Body of pancreas (tissue), 4 donors: ENCODE measurements at regions not wholly inside any gene's neighbourhood (a gene's known extent, or its start where the extent isn't known, plus 50 kb on each side); places are given as distances from the start of the nearest gene placed in this dataset.

Experiments
- ATAC-seq: fragments of 150-250 bp; one replicate; pipeline ENCODE4 v1.9.1; 2016
- DNase-seq, 4 donors: peaks; one replicate each; pipeline ENCODE4 v3.0.0-alpha.2; 2019
- H3K27ac ChIP-seq, 4 donors: fragments of 200-600 bp; sonication (generic); 1 replicate in 3 of 4; 2 replicates in 1 of 4; pipeline versions ENCODE4 v1.5.1 to v1.6.1; 2016 to 2019; ENCODE audit warnings: mild to moderate bottlenecking in 1 of 4, mixed read lengths in 1 of 4, moderate library complexity in 1 of 4
- H3K27me3 ChIP-seq, 2 donors: fragments of 200-600 bp; sonication (generic); one replicate each; pipeline ENCODE4 v1.6.0; 2016; ENCODE audit warnings: mild to moderate bottlenecking in 1 of 2
- H3K36me3 ChIP-seq, 2 donors: fragments of 200-600 bp; sonication (generic); replicated peaks in 1 of 2; 2 replicates each; pipeline ENCODE4 v1.5.1; 2016; ENCODE audit warnings: low read depth in 2 of 2; ENCODE audit not compliant: insufficient read depth in 1 of 2
- H3K4me1 ChIP-seq: fragments of 200-600 bp; sonication (generic); one replicate; pipeline ENCODE4 v1.6.0; 2016
- H3K4me3 ChIP-seq, 2 donors: fragments of 200-600 bp; sonication (generic); 1 replicate in 1 of 2; 2 replicates in 1 of 2; pipeline ENCODE4 v1.5.1; 2016 to 2019
- H3K9me3 ChIP-seq, 3 donors: fragments of 200-600 bp; sonication (generic); 1 replicate in 2 of 3; 2 replicates in 1 of 3; pipeline ENCODE4 v1.5.1; 2016
- POLR2A ChIP-seq, 3 donors: fragments of 450-650 bp; IDR thresholded peaks; one replicate each; pipeline ENCODE4 v1.6.1; 2016; ENCODE audit warnings: antibody characterized with exemption in 3 of 3, mild to moderate bottlenecking in 2 of 3
- WGBS, 2 donors: methylation state at CpG; one replicate each; pipeline ENCODE4 v1.1.5; 2017; 5-methylcytosine and 5-hydroxymethylcytosine counted together
- intact Hi-C: fragments of 100-400 bp; cut with DNase I; formaldehyde crosslinking; loops from one replicate; pipeline ENCODE4 v1.15.1; 2023
- TF ChIP-seq, protein P1 (sequence below), 7 experiments: fragments of 450-650 bp in 4 of 7; fragments of 200-600 bp in 3 of 7; sonication (generic) in 3 of 7; IDR thresholded peaks; one replicate each; pipeline ENCODE4 v1.5.1; 2016 to 2019; ENCODE audit warnings: antibody characterized with exemption in 7 of 7

DNA sequence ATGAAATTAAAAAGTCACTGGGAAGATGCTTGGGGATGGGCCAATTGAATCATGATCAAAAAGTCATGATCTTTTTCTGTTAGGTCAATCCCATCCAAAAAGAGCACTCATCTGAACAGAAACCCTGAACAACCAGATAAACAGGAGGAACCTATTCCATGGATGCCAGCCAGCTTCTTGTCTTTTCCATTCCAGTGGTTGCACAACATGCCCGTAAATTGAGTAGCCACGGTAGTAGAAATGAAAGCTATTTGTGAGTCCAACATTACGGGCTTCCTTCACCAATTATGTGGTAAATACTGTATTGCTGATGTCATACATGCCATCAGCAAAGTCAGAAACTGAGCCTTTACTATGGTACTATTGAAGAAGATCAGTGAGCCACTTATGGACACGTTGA, 982.4 kb upstream of the HS3ST1 start:
- Histone ChIP-seq H3K4me3 (no peak overlapping the region), H3K4me1 (no peaks in the 10 kb centered on the region), H3K27ac (no peak overlapping the region), H3K36me3 (no peaks in the 10 kb centered on the region), H3K27me3 (no peaks in the 10 kb centered on the region), H3K9me3 (no peaks in the 10 kb centered on the region)
- no peak for TF ChIP-seq POLR2A (IDR thresholded peaks at IDR 0.05)
- TF ChIP-seq, protein P1, sequence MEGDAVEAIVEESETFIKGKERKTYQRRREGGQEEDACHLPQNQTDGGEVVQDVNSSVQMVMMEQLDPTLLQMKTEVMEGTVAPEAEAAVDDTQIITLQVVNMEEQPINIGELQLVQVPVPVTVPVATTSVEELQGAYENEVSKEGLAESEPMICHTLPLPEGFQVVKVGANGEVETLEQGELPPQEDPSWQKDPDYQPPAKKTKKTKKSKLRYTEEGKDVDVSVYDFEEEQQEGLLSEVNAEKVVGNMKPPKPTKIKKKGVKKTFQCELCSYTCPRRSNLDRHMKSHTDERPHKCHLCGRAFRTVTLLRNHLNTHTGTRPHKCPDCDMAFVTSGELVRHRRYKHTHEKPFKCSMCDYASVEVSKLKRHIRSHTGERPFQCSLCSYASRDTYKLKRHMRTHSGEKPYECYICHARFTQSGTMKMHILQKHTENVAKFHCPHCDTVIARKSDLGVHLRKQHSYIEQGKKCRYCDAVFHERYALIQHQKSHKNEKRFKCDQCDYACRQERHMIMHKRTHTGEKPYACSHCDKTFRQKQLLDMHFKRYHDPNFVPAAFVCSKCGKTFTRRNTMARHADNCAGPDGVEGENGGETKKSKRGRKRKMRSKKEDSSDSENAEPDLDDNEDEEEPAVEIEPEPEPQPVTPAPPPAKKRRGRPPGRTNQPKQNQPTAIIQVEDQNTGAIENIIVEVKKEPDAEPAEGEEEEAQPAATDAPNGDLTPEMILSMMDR (IDR thresholded peaks at IDR 0.05), result no peak
- DNase-seq, result no peak
- no peak for ATAC-seq
- WGBS, 2 donors, result 62 to 78% methylated on average over 4 of the region's 4 CpGs
- intact Hi-C loops, result no loop called here

DNA sequence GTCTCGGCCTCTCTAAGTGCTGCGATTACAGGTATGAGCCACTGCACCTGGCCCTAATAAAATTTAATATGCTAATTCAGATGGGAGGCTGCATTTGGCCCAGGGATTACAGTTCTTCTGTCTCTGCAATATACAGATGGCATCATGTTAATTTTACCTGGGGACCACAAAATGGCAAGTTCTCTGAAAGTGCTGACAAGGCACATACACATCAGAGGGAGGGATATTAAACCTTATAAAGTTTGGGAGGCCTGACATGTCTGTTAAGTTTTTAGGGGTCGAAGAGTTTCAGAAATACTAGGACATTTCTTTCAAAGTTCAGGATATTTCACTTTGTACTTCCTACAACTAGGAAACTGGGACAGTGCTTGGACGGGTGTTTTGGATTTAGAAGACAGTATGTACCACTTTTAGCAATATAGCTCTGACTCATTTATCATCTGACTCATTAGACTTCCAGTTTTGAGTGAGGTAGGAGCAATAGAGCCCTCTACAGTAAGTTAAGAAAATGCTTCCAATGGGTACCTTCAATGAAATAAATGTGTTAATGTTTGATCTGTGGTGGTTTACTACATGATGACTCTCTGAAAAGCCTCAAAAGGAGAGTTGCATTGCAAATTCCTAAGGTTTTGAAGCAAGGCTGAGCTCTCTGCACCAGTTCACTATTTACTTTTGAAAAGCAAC, 981.0 kb upstream of the HS3ST1 start:
- DNase-seq, result no peak
- H3K36me3 ChIP-seq, result no peaks in the 10 kb centered on the region
- no peak for TF ChIP-seq POLR2A (IDR thresholded peaks at IDR 0.05)
- TF ChIP-seq, protein P1 (IDR thresholded peaks at IDR 0.05), result no peak
- H3K27me3 ChIP-seq, result no peaks in the 10 kb centered on the region
- H3K4me1 ChIP-seq, result no peaks in the 10 kb centered on the region
- no peak for ATAC-seq
- 46 to 57% methylated on average over 4 of the region's 4 CpGs for WGBS, 2 donors
- no peak overlapping the region for H3K4me3 ChIP-seq
- H3K9me3 ChIP-seq, result no peaks in the 10 kb centered on the region
- intact Hi-C loops, result no loop called here
- no peak overlapping the region for H3K27ac ChIP-seq

DNA sequence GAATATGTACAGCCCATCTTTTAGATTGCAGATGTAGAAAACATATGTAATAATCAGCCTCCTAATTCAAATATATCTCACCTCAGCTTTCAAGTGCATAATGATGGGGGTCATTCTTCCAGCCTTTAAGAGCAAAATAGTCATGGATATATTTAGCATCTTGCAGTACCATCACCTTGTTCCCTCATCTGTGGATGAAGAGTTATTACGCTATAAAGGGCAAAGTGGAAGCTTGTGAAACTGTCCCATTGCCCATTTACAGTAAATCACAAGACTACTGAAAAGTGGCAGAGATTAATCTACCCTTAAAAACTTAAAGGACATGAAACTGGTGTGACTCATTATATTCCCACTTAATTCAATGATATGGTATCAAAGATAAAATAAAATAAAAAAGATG, 979.7 kb upstream of the HS3ST1 start:
- WGBS, 2 donors, result 59 to 90% methylated on average over 1 of the region's 1 CpG
- ATAC-seq (no peak), DNase-seq (no peak)
- no peaks in the 10 kb centered on the region for H3K9me3 ChIP-seq
- TF ChIP-seq POLR2A (IDR thresholded peaks at IDR 0.05), result no peak
- TF ChIP-seq, protein P1 (IDR thresholded peaks at IDR 0.05), result no peak
- no peaks in the 10 kb centered on the region for H3K36me3 ChIP-seq
- no peak overlapping the region for H3K27ac ChIP-seq
- no peak overlapping the region for H3K4me3 ChIP-seq
- H3K27me3 ChIP-seq, result no peaks in the 10 kb centered on the region
- no peaks in the 10 kb centered on the region for H3K4me1 ChIP-seq
- intact Hi-C loops, result no loop called here

DNA sequence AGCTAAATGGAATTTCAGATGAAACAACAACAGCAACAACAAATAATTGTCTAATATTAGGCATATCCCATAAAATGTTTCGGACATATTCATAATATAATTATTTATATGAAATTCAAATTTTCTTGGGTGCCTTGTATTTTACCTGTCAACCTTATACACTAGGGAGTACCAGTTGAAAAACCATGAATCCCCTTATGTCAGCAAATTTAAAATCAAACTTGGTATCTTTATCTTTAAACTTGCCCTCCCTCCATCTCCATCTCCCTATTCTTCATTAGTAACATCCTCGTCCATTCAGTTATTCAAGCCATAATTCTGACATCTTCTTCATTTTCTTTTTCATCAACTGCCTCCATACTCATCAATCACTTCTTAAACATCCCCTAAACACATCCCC, 974.5 kb upstream of the HS3ST1 start:
- 40 to 49% methylated on average over 2 of the region's 2 CpGs for WGBS, 2 donors
- intact Hi-C loops, result no loop called here

More for the DNA sequence above, 974.5 kb upstream of the HS3ST1 start:
- H3K9me3 ChIP-seq, result no peaks in the 10 kb centered on the region
- TF ChIP-seq, protein P1 (IDR thresholded peaks at IDR 0.05), result no peak
- TF ChIP-seq POLR2A (IDR thresholded peaks at IDR 0.05), result no peak
- H3K36me3 ChIP-seq, result no peaks in the 10 kb centered on the region
- no peak overlapping the region for H3K27ac ChIP-seq
- no peaks in the 10 kb centered on the region for H3K4me1 ChIP-seq
- no peaks in the 10 kb centered on the region for H3K27me3 ChIP-seq
- no peak for ATAC-seq
- H3K4me3 ChIP-seq, result no peak overlapping the region
- DNase-seq, result no peak
